Endothelial cell of umbilical vein (primary cell): ENCODE measurements at regions not wholly inside any gene's neighbourhood (a gene's known extent, or its start where the extent isn't known, plus 50 kb on each side); places are given as distances from the start of the nearest gene placed in this dataset.

ENCODE experiments used
- BruUV-seq: library from RNA; stranded (reverse); fragments of 400-500 nt; replicated peaks from 2 replicates; lab custom pipeline; 2021; lab: Mats Ljungman, UMichigan
- CTCF ChIA-PET: fragments of 300-600, 350-600 bp; sonication (Branson Sonifier 250); formaldehyde crosslinking; loops from one replicate; lab custom pipeline; 2021; ENCODE audit warnings: antibody characterized with exemption, inconsistent platforms; lab: Charles Lee
- POLR2A ChIA-PET: fragments of 300-600, 350-600 bp; sonication (Branson Sonifier 250); formaldehyde crosslinking; loops from one replicate; lab custom pipeline; 2021; ENCODE audit warnings: antibody characterized with exemption, inconsistent platforms; lab: Charles Lee
- DNase-seq: peaks from one replicate; pipeline ENCODE4 v3.0.0-alpha.2; 2011; ENCODE audit warnings: low read depth, low spot score
- FAIRE-seq: peaks from 2 replicates; lab custom pipeline; 2011; peaks lifted over from hg19 to GRCh38; lab: Jason Lieb, UNC
- H2AFZ ChIP-seq: 2 replicates; pipeline ENCODE4 v1.6.0; 2012; ENCODE audit warnings: low read depth, low read length, control low read depth, inconsistent platforms
- H3K27ac ChIP-seq: 2 replicates; pipeline ENCODE4 v1.5.1; 2011; ENCODE audit warnings: low read depth, mild to moderate bottlenecking, control low read depth, low read length, moderate library complexity; ENCODE audit not compliant: insufficient read depth
- H3K27me3 ChIP-seq, 2 experiments: 2 replicates each; pipeline versions ENCODE4 v1.6.0 to v1.6.1; 2011; ENCODE audit warnings: low read length in 2 of 2, mixed read lengths in 1 of 2; ENCODE audit not compliant: control insufficient read depth in 2 of 2, insufficient read depth in 2 of 2
- H3K36me3 ChIP-seq, 2 experiments: 2 replicates in 1 of 2; 3 replicates in 1 of 2; pipeline ENCODE4 v1.5.1; 2011; ENCODE audit warnings: low read length in 2 of 2, mild to moderate bottlenecking in 1 of 2, moderate library complexity in 1 of 2; ENCODE audit not compliant: control insufficient read depth in 2 of 2, insufficient read depth in 2 of 2; ENCODE audit errors: extremely low read depth in 1 of 2
- H3K4me1 ChIP-seq: 3 replicates; pipeline ENCODE4 v1.5.1; 2011; ENCODE audit warnings: mild to moderate bottlenecking, low read length; ENCODE audit not compliant: control insufficient read depth, insufficient read depth; ENCODE audit errors: extremely low read depth
- H3K4me2 ChIP-seq: 2 replicates; pipeline ENCODE4 v1.6.1; 2011; ENCODE audit warnings: low read length, control low read depth, mixed read lengths; ENCODE audit not compliant: insufficient read depth
- H3K4me3 ChIP-seq, 3 experiments: fragments of 200-600 bp in 1 of 3; sonication (generic), shearing (Covaris generic) in 1 of 3; replicated peaks in 1 of 3; 2 replicates each; pipeline ENCODE4 v1.5.1; 2011 to 2016; ENCODE audit warnings: control low read depth in 3 of 3, low read length in 3 of 3, mild to moderate bottlenecking in 2 of 3, inconsistent platforms in 1 of 3, low read depth in 1 of 3, moderate library complexity in 1 of 3; ENCODE audit not compliant: insufficient read depth in 1 of 3
- H3K79me2 ChIP-seq: 2 replicates; pipeline ENCODE4 v1.6.0; 2012; ENCODE audit warnings: low read length, inconsistent platforms; ENCODE audit not compliant: control insufficient read depth, insufficient read depth
- H3K9ac ChIP-seq: replicated peaks from 2 replicates; pipeline ENCODE3; 2011; ENCODE audit warnings: low read length, control low read depth; ENCODE audit not compliant: insufficient read depth; ENCODE audit errors: extremely low read depth
- H3K9me1 ChIP-seq: replicated peaks from 3 replicates; pipeline ENCODE4 v1.6.0; 2011; ENCODE audit warnings: mild to moderate bottlenecking, low read length; ENCODE audit not compliant: control insufficient read depth, insufficient read depth; ENCODE audit errors: extremely low read depth
- H3K9me3 ChIP-seq: replicated peaks from 2 replicates; pipeline ENCODE4 v1.5.1; 2012; ENCODE audit warnings: low read length, inconsistent platforms; ENCODE audit not compliant: control insufficient read depth, insufficient read depth
- H4K20me1 ChIP-seq: replicated peaks from 2 replicates; pipeline ENCODE3; 2011; ENCODE audit warnings: mild to moderate bottlenecking, low read length; ENCODE audit not compliant: control insufficient read depth, insufficient read depth; ENCODE audit errors: extremely low read depth
- CTCF ChIP-seq, 2 donors: IDR thresholded peaks; 1 replicate in 1 of 2; 2 replicates in 1 of 2; pipeline ENCODE4 v1.5.1; 2011; ENCODE audit warnings: low read length in 2 of 2, mild to moderate bottlenecking in 2 of 2, moderate library complexity in 2 of 2, control low read depth in 1 of 2, inconsistent platforms in 1 of 2, low read depth in 1 of 2; ENCODE audit not compliant: insufficient read depth in 1 of 2; ENCODE audit errors: extremely low read depth in 1 of 2
- EZH2 ChIP-seq: IDR thresholded peaks from 2 replicates; pipeline ENCODE4 v1.6.1; 2012; ENCODE audit warnings: borderline replicate concordance, low read depth, mild to moderate bottlenecking, moderate library complexity, low read length, inconsistent platforms; ENCODE audit not compliant: severe bottlenecking
- FOS ChIP-seq: IDR thresholded peaks from 2 replicates; pipeline ENCODE4 v1.6.1; 2011; ENCODE audit warnings: mild to moderate bottlenecking, low read length, moderate library complexity, borderline replicate concordance; ENCODE audit not compliant: insufficient read depth
- JUN ChIP-seq: IDR thresholded peaks from 2 replicates; pipeline ENCODE4 v1.6.1; 2011; ENCODE audit warnings: borderline replicate concordance, low read depth; ENCODE audit not compliant: insufficient read length, insufficient read depth
- MYC ChIP-seq: IDR thresholded peaks from one replicate; pipeline ENCODE4 v1.6.1; 2011; ENCODE audit warnings: mild to moderate bottlenecking, low read depth, low read length
- POLR2AphosphoS5 ChIP-seq: IDR thresholded peaks from 2 replicates; pipeline ENCODE4 v1.6.1; 2012; ENCODE audit warnings: low read depth, mild to moderate bottlenecking, control low read depth, low read length, moderate library complexity; ENCODE audit not compliant: insufficient read depth
- dilution Hi-C: fragments of 300-500 bp; cut with MboI; formaldehyde crosslinking; loops from one replicate; pipeline ENCODE4 v1.15.0; 2019; ENCODE audit warnings: low sequenced_read_pairs; ENCODE audit not compliant: extremely low pct_ligation_motif_present
- intact Hi-C: fragments of 100-400 bp; cut with micrococcal nuclease; formaldehyde crosslinking; loops from one replicate; pipeline ENCODE4 v1.10.0; 2022

- Histone ChIP-seq H2AFZ (no peak overlapping the region), H3K79me2 (no peaks in the 10 kb centered on the region), H3K4me3 (no peak overlapping the region), H3K9me1 (no peaks in the 10 kb centered on the region), H3K27me3 (no peaks in the 10 kb centered on the region), H3K9me3 (no peaks in the 10 kb centered on the region), H3K36me3 (no peaks in the 10 kb centered on the region), H3K4me2 (no peak overlapping the region), H3K9ac (no peak overlapping the region), H3K27ac (no peak overlapping the region), H3K4me1 (peaks cover 5% of the 10 kb centered on the region), H4K20me1 (no peaks in the 10 kb centered on the region)
- ChIA-PET POLR2A (no interaction called here), CTCF (interaction anchor here (1.2 kb wide), 1 partner anchor 173 kb away, joined by 3 read pairs; no protein-coding TSS in a partner anchor)
- intact Hi-C loops (no loop called here), dilution Hi-C loops (no loop called here)
- TF ChIP-seq FOS: no peak
- TF ChIP-seq MYC: no peak
- no peak for TF ChIP-seq JUN
- TF ChIP-seq EZH2: no peak
- no peak for TF ChIP-seq POLR2AphosphoS5
- no peak for TF ChIP-seq CTCF (IDR thresholded peaks at IDR 0.05; ENCODE audit: extremely low read depth in 1 of 2, insufficient read depth in 1 of 2, low read depth in 1 of 2, low read length in 2 of 2)
- BruUV-seq: no TSS peak
- DNase-seq (no peak), FAIRE-seq (no peak)
These were observed 188.3 kb upstream of the C14orf180 start for GRCh38 chr14:104390941-104391901.
